ENCODE measurements at regions not wholly inside any gene's neighbourhood (a gene's known extent, or its start where the extent isn't known, plus 50 kb on each side); places are given as distances from the start of the nearest gene placed in this dataset.
A peak's percentile ranks its signal among the peaks of the same experiment; 100 is the strongest.

- DNase-seq (ENCODE audit: low read depth), result no peak
Measured at GRCh38 chr18:22069916-22070315, 99.5 kb upstream of the GATA6 start.

- DNase-seq (ENCODE audit: low read depth), result no peak
Measured at GRCh38 chr18:22073411-22073810, 96.0 kb upstream of the GATA6 start.

- no peak for DNase-seq (ENCODE audit: low read depth)
Measured at GRCh38 chr18:22074282-22075070, 94.9 kb upstream of the GATA6 start.

- DNase-seq (ENCODE audit: low read depth), result no peak
Measured at GRCh38 chr18:22080035-22080434, 89.4 kb upstream of the GATA6 start.

GRCh38 chr18:22082408-22082807 lies 87.0 kb upstream of the GATA6 start:
- no peak for DNase-seq (ENCODE audit: low read depth)

- peak; percentile 44 for DNase-seq (ENCODE audit: low read depth)
Measured at GRCh38 chr18:22084547-22084946, 84.8 kb upstream of the GATA6 start.

GRCh38 chr18:22086973-22087372 lies 82.4 kb upstream of the GATA6 start:
- no peak for DNase-seq (ENCODE audit: low read depth)

GRCh38 chr18:22088029-22088428 lies 81.4 kb upstream of the GATA6 start:
- peak; percentile 27 for DNase-seq (ENCODE audit: low read depth)

- no peak for DNase-seq (ENCODE audit: low read depth)
Measured at GRCh38 chr18:22088996-22089640, 80.3 kb upstream of the GATA6 start.

- no peak for DNase-seq (ENCODE audit: low read depth)
Measured at GRCh38 chr18:22091341-22091740, 78.0 kb upstream of the GATA6 start.

GRCh38 chr18:22093731-22094357 lies 75.5 kb upstream of the GATA6 start:
- DNase-seq (ENCODE audit: low read depth), result no peak

GRCh38 chr18:22094358-22094734 lies 75.0 kb upstream of the GATA6 start:
- no peak for DNase-seq (ENCODE audit: low read depth)

GRCh38 chr18:22098563-22098989 lies 70.8 kb upstream of the GATA6 start:
- DNase-seq (ENCODE audit: low read depth), result no peak

GRCh38 chr18:22099925-22100324 lies 69.5 kb upstream of the GATA6 start:
- no peak for DNase-seq (ENCODE audit: low read depth)

GRCh38 chr18:22101731-22102130 lies 67.7 kb upstream of the GATA6 start:
- DNase-seq (ENCODE audit: low read depth), result no peak

- no peak for DNase-seq (ENCODE audit: low read depth)
Measured at GRCh38 chr18:22102953-22103646, 66.3 kb upstream of the GATA6 start.

GRCh38 chr18:22103647-22104031 lies 65.8 kb upstream of the GATA6 start:
- DNase-seq (ENCODE audit: low read depth), result no peak

GRCh38 chr18:22106536-22107292 lies 62.7 kb upstream of the GATA6 start:
- peak; percentile 30 for DNase-seq (ENCODE audit: low read depth)

- peak; percentile 9 for DNase-seq (ENCODE audit: low read depth)
Measured at GRCh38 chr18:22108674-22109073, 60.7 kb upstream of the GATA6 start.

GRCh38 chr18:22109535-22109934 lies 59.9 kb upstream of the GATA6 start:
- no peak for DNase-seq (ENCODE audit: low read depth)

GRCh38 chr18:22110461-22110924 lies 58.9 kb upstream of the GATA6 start:
- DNase-seq (ENCODE audit: low read depth), result no peak

- no peak for DNase-seq (ENCODE audit: low read depth)
Measured at GRCh38 chr18:22112215-22112614, 57.2 kb upstream of the GATA6 start.
